Stimulated activated naive B cell treated with anti-CD40 and anti-IgM and Interleukin-4, amounts not matched to agents 10 μg/mL and 1 μg/mL and 100 μg/mL, for 72 hours (primary cell): ENCODE measurements at regions not wholly inside any gene's neighbourhood (a gene's known extent, or its start where the extent isn't known, plus 50 kb on each side); places are given as distances from the start of the nearest gene placed in this dataset.

ENCODE experiments used
- ATAC-seq, 2 donors: fragments of 150-1000 bp; cut with Tn5 transposase; replicated peaks; 2 replicates each; pipeline ENCODE4 v1.10.0; 2021; ENCODE audit warnings: moderate library complexity in 1 of 2
- DNase-seq: peaks from one replicate; pipeline ENCODE4 v3.0.0; 2021
- H3K27ac Mint-ChIP-seq: one replicate; pipeline ENCODE4 v1.8.0; 2022; ENCODE audit warnings: mild to moderate bottlenecking, mixed read lengths
- H3K27me3 Mint-ChIP-seq, 2 donors: one replicate each; pipeline ENCODE4 v1.8.0; 2022; ENCODE audit warnings: mixed read lengths in 2 of 2
- H3K36me3 Mint-ChIP-seq, 2 donors: one replicate each; pipeline ENCODE4 v1.8.0; 2022; ENCODE audit warnings: mixed read lengths in 2 of 2, mild to moderate bottlenecking in 1 of 2
- H3K4me1 Mint-ChIP-seq, 2 donors: one replicate each; pipeline ENCODE4 v1.8.0; 2022; ENCODE audit warnings: mixed read lengths in 2 of 2, mild to moderate bottlenecking in 1 of 2
- H3K4me3 Mint-ChIP-seq, 2 donors: one replicate each; pipeline ENCODE4 v1.8.0; 2022; ENCODE audit warnings: mild to moderate bottlenecking in 2 of 2, mixed read lengths in 2 of 2, moderate library complexity in 1 of 2
- H3K9me3 Mint-ChIP-seq, 2 donors: one replicate each; pipeline ENCODE4 v1.8.0; 2022; ENCODE audit warnings: mixed read lengths in 2 of 2, mild to moderate bottlenecking in 1 of 2

GRCh38 chr6:77979204-77979603 lies 326.4 kb downstream of the MEI4 start:
- Mint-ChIP-seq H3K4me1 (no peaks in the 10 kb centered on the region), H3K4me3 (no peak overlapping the region), H3K9me3 (peaks cover 8 to 9% of the 10 kb centered on the region in 2 donors), H3K36me3 (no peaks in the 10 kb centered on the region), H3K27me3 (no peaks in the 10 kb centered on the region), H3K27ac (no peak overlapping the region)
- DNase-seq (no peak), ATAC-seq (no peak)

GRCh38 chr6:77986380-77987034 lies 333.7 kb downstream of the MEI4 start:
- Mint-ChIP-seq H3K9me3 (peaks cover 10 to 11% of the 10 kb centered on the region in 2 donors), H3K27me3 (no peaks in the 10 kb centered on the region), H3K36me3 (no peaks in the 10 kb centered on the region), H3K27ac (no peak overlapping the region), H3K4me1 (no peaks in the 10 kb centered on the region), H3K4me3 (no peak overlapping the region)
- ATAC-seq = no peak
- DNase-seq = no peak

- Mint-ChIP-seq H3K4me1 (no peaks in the 10 kb centered on the region), H3K27ac (no peak overlapping the region), H3K27me3 (no peaks in the 10 kb centered on the region), H3K36me3 (no peaks in the 10 kb centered on the region), H3K9me3 (peaks cover 11 to 12% of the 10 kb centered on the region in 2 donors), H3K4me3 (no peak overlapping the region)
- no peak for ATAC-seq
- no peak for DNase-seq
Observed at GRCh38 chr6:77987035-77987384, 334.2 kb downstream of the MEI4 start.

GRCh38 chr6:78010130-78010529 lies 357.3 kb downstream of the MEI4 start:
- Mint-ChIP-seq H3K4me3 (no peak overlapping the region), H3K27ac (no peak overlapping the region), H3K36me3 (no peaks in the 10 kb centered on the region), H3K27me3 (no peaks in the 10 kb centered on the region), H3K4me1 (no peaks in the 10 kb centered on the region), H3K9me3 (peaks cover 5 to 8% of the 10 kb centered on the region in 2 donors)
- DNase-seq (no peak), ATAC-seq (no peak)

- H3K4me3 Mint-ChIP-seq = no peak overlapping the region
- DNase-seq (no peak), ATAC-seq (no peak)
- no peak overlapping the region for H3K27ac Mint-ChIP-seq
- no peaks in the 10 kb centered on the region for H3K36me3 Mint-ChIP-seq
- H3K27me3 Mint-ChIP-seq = no peaks in the 10 kb centered on the region
- H3K4me1 Mint-ChIP-seq = no peaks in the 10 kb centered on the region
- no peaks in the 10 kb centered on the region for H3K9me3 Mint-ChIP-seq
Observed at GRCh38 chr6:78020586-78020985, 367.7 kb downstream of the MEI4 start.

- Mint-ChIP-seq H3K27me3 (no peaks in the 10 kb centered on the region), H3K9me3 (peaks cover 0 to 1% of the 10 kb centered on the region in 2 donors), H3K4me3 (no peak overlapping the region), H3K36me3 (no peaks in the 10 kb centered on the region), H3K27ac (no peak overlapping the region), H3K4me1 (no peaks in the 10 kb centered on the region)
- DNase-seq = no peak
- no peak for ATAC-seq
Observed at GRCh38 chr6:78025502-78025901, 372.7 kb downstream of the MEI4 start.

- Mint-ChIP-seq H3K27me3 (no peaks in the 10 kb centered on the region), H3K4me3 (no peak overlapping the region), H3K27ac (no peak overlapping the region), H3K36me3 (no peaks in the 10 kb centered on the region), H3K9me3 (peaks cover 0 to 1% of the 10 kb centered on the region in 2 donors), H3K4me1 (no peaks in the 10 kb centered on the region)
- ATAC-seq (no peak), DNase-seq (no peak)
Observed at GRCh38 chr6:78031228-78031627, 378.4 kb downstream of the MEI4 start.

GRCh38 chr6:78059171-78059570 lies 406.3 kb downstream of the MEI4 start:
- ATAC-seq (no peak), DNase-seq (no peak)
- H3K9me3 Mint-ChIP-seq = peaks cover 3 to 5% of the 10 kb centered on the region in 2 donors
- no peak overlapping the region for H3K4me3 Mint-ChIP-seq
- no peaks in the 10 kb centered on the region for H3K27me3 Mint-ChIP-seq
- no peak overlapping the region for H3K27ac Mint-ChIP-seq
- H3K36me3 Mint-ChIP-seq = no peaks in the 10 kb centered on the region
- H3K4me1 Mint-ChIP-seq = no peaks in the 10 kb centered on the region

GRCh38 chr6:78062993-78063392 lies 410.2 kb downstream of the MEI4 start:
- DNase-seq (no peak), ATAC-seq (no peak)
- no peaks in the 10 kb centered on the region for H3K4me1 Mint-ChIP-seq
- no peaks in the 10 kb centered on the region for H3K27me3 Mint-ChIP-seq
- no peaks in the 10 kb centered on the region for H3K36me3 Mint-ChIP-seq
- H3K27ac Mint-ChIP-seq = no peak overlapping the region
- H3K4me3 Mint-ChIP-seq = no peak overlapping the region
- peaks cover 0 to 5% of the 10 kb centered on the region in 2 donors for H3K9me3 Mint-ChIP-seq

- Mint-ChIP-seq H3K36me3 (no peaks in the 10 kb centered on the region), H3K27ac (no peak overlapping the region), H3K4me1 (no peaks in the 10 kb centered on the region), H3K27me3 (no peaks in the 10 kb centered on the region), H3K9me3 (no peaks in the 10 kb centered on the region), H3K4me3 (no peak overlapping the region)
- DNase-seq (no peak), ATAC-seq (no peak)
Observed at GRCh38 chr6:78076371-78076770, 423.5 kb downstream of the MEI4 start.

- Mint-ChIP-seq H3K27me3 (no peaks in the 10 kb centered on the region), H3K9me3 (peaks cover 0 to 2% of the 10 kb centered on the region in 2 donors), H3K27ac (no peak overlapping the region), H3K4me3 (no peak overlapping the region), H3K36me3 (no peaks in the 10 kb centered on the region), H3K4me1 (no peaks in the 10 kb centered on the region)
- ATAC-seq = no peak
- DNase-seq = no peak
Observed at GRCh38 chr6:78089531-78089930, 436.7 kb downstream of the MEI4 start.

GRCh38 chr6:78093906-78094305 lies 441.1 kb downstream of the MEI4 start:
- no peaks in the 10 kb centered on the region for H3K27me3 Mint-ChIP-seq
- no peak overlapping the region for H3K27ac Mint-ChIP-seq
- H3K36me3 Mint-ChIP-seq = no peaks in the 10 kb centered on the region
- DNase-seq (no peak), ATAC-seq (no peak)
- H3K9me3 Mint-ChIP-seq = no peaks in the 10 kb centered on the region
- no peaks in the 10 kb centered on the region for H3K4me1 Mint-ChIP-seq
- H3K4me3 Mint-ChIP-seq = no peak overlapping the region

GRCh38 chr6:78101387-78101786 lies 448.5 kb downstream of the MEI4 start:
- Mint-ChIP-seq H3K4me1 (no peaks in the 10 kb centered on the region), H3K36me3 (no peaks in the 10 kb centered on the region), H3K4me3 (no peak overlapping the region), H3K9me3 (peaks cover 0 to 1% of the 10 kb centered on the region in 2 donors), H3K27ac (no peak overlapping the region), H3K27me3 (no peaks in the 10 kb centered on the region)
- ATAC-seq (no peak), DNase-seq (no peak)

- Mint-ChIP-seq H3K27ac (no peak overlapping the region), H3K4me1 (no peaks in the 10 kb centered on the region), H3K9me3 (peaks cover 4 to 5% of the 10 kb centered on the region in 2 donors), H3K4me3 (no peak overlapping the region), H3K27me3 (no peaks in the 10 kb centered on the region), H3K36me3 (no peaks in the 10 kb centered on the region)
- DNase-seq (no peak), ATAC-seq (no peak)
Observed at GRCh38 chr6:78110641-78111040, 457.8 kb downstream of the MEI4 start.

GRCh38 chr6:78117966-78118365 lies 465.1 kb downstream of the MEI4 start:
- Mint-ChIP-seq H3K27ac (no peak overlapping the region), H3K36me3 (no peaks in the 10 kb centered on the region), H3K9me3 (peaks cover 2 to 11% of the 10 kb centered on the region in 2 donors), H3K4me3 (no peak overlapping the region), H3K27me3 (no peaks in the 10 kb centered on the region), H3K4me1 (no peaks in the 10 kb centered on the region)
- DNase-seq (no peak), ATAC-seq (no peak)

GRCh38 chr6:78131521-78131920 lies 478.7 kb downstream of the MEI4 start:
- no peak overlapping the region for H3K4me3 Mint-ChIP-seq
- DNase-seq (no peak), ATAC-seq (no peak)
- H3K9me3 Mint-ChIP-seq = peaks cover 4% of the 10 kb centered on the region in 2 donors
- H3K27ac Mint-ChIP-seq = no peak overlapping the region
- no peaks in the 10 kb centered on the region for H3K4me1 Mint-ChIP-seq
- H3K27me3 Mint-ChIP-seq = no peaks in the 10 kb centered on the region
- H3K36me3 Mint-ChIP-seq = no peaks in the 10 kb centered on the region
